ENCODE measurements at regions not wholly inside any gene's neighbourhood (a gene's known extent, or its start where the extent isn't known, plus 50 kb on each side); places are given as distances from the start of the nearest gene placed in this dataset.

- no peak overlapping the region for H3K27ac Mint-ChIP-seq (ENCODE audit: unreplicated experiment)
- intact Hi-C loops (cut with micrococcal nuclease; ENCODE audit: unreplicated experiment), result no loop called here
- Histone ChIP-seq H3K4me1 (no peaks in the 10 kb centered on the region), H3K27me3 (replicated peaks; ENCODE audit: control insufficient read depth, insufficient read depth, low read length) (no peaks in the 10 kb centered on the region), H3K36me3 (ENCODE audit: control insufficient read depth, insufficient read depth, low read length) (no peaks in the 10 kb centered on the region), H3K9me3 (no peaks in the 10 kb centered on the region), H3K4me3 (ENCODE audit: low read depth, low read length) (no peak overlapping the region)
- no TSS peak for BruUV-seq (replicated peaks)
- H3K27me3 Mint-ChIP-seq (ENCODE audit: insufficient read depth, unreplicated experiment), result peaks cover 6% of the 10 kb centered on the region
- no peaks in the 10 kb centered on the region for H3K4me1 Mint-ChIP-seq (ENCODE audit: low read depth, unreplicated experiment)
- CTCF ChIA-PET, result no interaction called here
- no peak for DNase-seq
- no peak for TF ChIP-seq CTCF (IDR thresholded peaks at IDR 0.05; ENCODE audit: insufficient read depth in 1 of 2, low read depth in 1 of 2, low read length in 1 of 2, severe bottlenecking in 1 of 2, unreplicated experiment in 1 of 2)
- H3K4me3 Mint-ChIP-seq (ENCODE audit: unreplicated experiment), result no peak overlapping the region
- no peaks in the 10 kb centered on the region for H3K36me3 Mint-ChIP-seq (ENCODE audit: insufficient read depth, unreplicated experiment)
- no peaks in the 10 kb centered on the region for H3K9me3 Mint-ChIP-seq (ENCODE audit: unreplicated experiment)
- POLR2A ChIA-PET, result no interaction called here
Measured at GRCh38 chr1:199698222-199698621, 329.3 kb upstream of the NR5A2 start.

GRCh38 chr1:199700551-199700950, 327.0 kb upstream of the NR5A2 start:
- TF ChIP-seq CTCF (IDR thresholded peaks at IDR 0.05; ENCODE audit: insufficient read depth in 1 of 2, low read depth in 1 of 2, low read length in 1 of 2, severe bottlenecking in 1 of 2, unreplicated experiment in 1 of 2), result no peak
- no peaks in the 10 kb centered on the region; the same call in 1 of the 2 replicates for H3K9me3 ChIP-seq
- no peak overlapping the region for H3K4me3 ChIP-seq (ENCODE audit: low read depth, low read length)
- ChIA-PET CTCF (no interaction called here), POLR2A (no interaction called here)
- no peaks in the 10 kb centered on the region for H3K36me3 Mint-ChIP-seq (ENCODE audit: insufficient read depth, unreplicated experiment)
- no peaks in the 10 kb centered on the region for H3K4me1 Mint-ChIP-seq (ENCODE audit: low read depth, unreplicated experiment)
- no peaks in the 10 kb centered on the region for H3K9me3 Mint-ChIP-seq (ENCODE audit: unreplicated experiment)
- BruUV-seq (replicated peaks), result no TSS peak
- DNase-seq, result no peak
- H3K27me3 Mint-ChIP-seq (ENCODE audit: insufficient read depth, unreplicated experiment), result peaks cover 6% of the 10 kb centered on the region
- H3K4me3 Mint-ChIP-seq (ENCODE audit: unreplicated experiment), result no peak overlapping the region
- no peaks in the 10 kb centered on the region for H3K4me1 ChIP-seq
- H3K36me3 ChIP-seq (ENCODE audit: control insufficient read depth, insufficient read depth, low read length), result no peaks in the 10 kb centered on the region
- intact Hi-C loops (cut with micrococcal nuclease; ENCODE audit: unreplicated experiment), result no loop called here
- H3K27me3 ChIP-seq (replicated peaks; ENCODE audit: control insufficient read depth, insufficient read depth, low read length), result no peaks in the 10 kb centered on the region
- H3K27ac Mint-ChIP-seq (ENCODE audit: unreplicated experiment), result no peak overlapping the region

GRCh38 chr1:199701726-199702125, 325.8 kb upstream of the NR5A2 start:
- intact Hi-C loops (cut with micrococcal nuclease; ENCODE audit: unreplicated experiment), result no loop called here
- Histone ChIP-seq H3K9me3 (no peaks in the 10 kb centered on the region; the same call in 1 of the 2 replicates), H3K36me3 (ENCODE audit: control insufficient read depth, insufficient read depth, low read length) (no peaks in the 10 kb centered on the region), H3K27me3 (replicated peaks; ENCODE audit: control insufficient read depth, insufficient read depth, low read length) (no peaks in the 10 kb centered on the region), H3K4me3 (ENCODE audit: low read depth, low read length) (no peak overlapping the region), H3K4me1 (no peaks in the 10 kb centered on the region)
- peaks cover 6% of the 10 kb centered on the region for H3K27me3 Mint-ChIP-seq (ENCODE audit: insufficient read depth, unreplicated experiment)
- H3K36me3 Mint-ChIP-seq (ENCODE audit: insufficient read depth, unreplicated experiment), result no peaks in the 10 kb centered on the region
- no peak for TF ChIP-seq CTCF (IDR thresholded peaks at IDR 0.05; ENCODE audit: insufficient read depth in 1 of 2, low read depth in 1 of 2, low read length in 1 of 2, severe bottlenecking in 1 of 2, unreplicated experiment in 1 of 2)
- H3K27ac Mint-ChIP-seq (ENCODE audit: unreplicated experiment), result no peak overlapping the region
- no peaks in the 10 kb centered on the region for H3K9me3 Mint-ChIP-seq (ENCODE audit: unreplicated experiment)
- POLR2A ChIA-PET, result no interaction called here
- DNase-seq, result no peak
- CTCF ChIA-PET, result no interaction called here
- no peaks in the 10 kb centered on the region for H3K4me1 Mint-ChIP-seq (ENCODE audit: low read depth, unreplicated experiment)
- H3K4me3 Mint-ChIP-seq (ENCODE audit: unreplicated experiment), result no peak overlapping the region
- BruUV-seq (replicated peaks), result no TSS peak

Data from Caco-2 (cell line).